GDM1 (cell line): ENCODE measurements at regions not wholly inside any gene's neighbourhood (a gene's known extent, or its start where the extent isn't known, plus 50 kb on each side); places are given as distances from the start of the nearest gene placed in this dataset.

ENCODE experiments used
- DNase-seq: peaks from one replicate; lab custom pipeline; 2025; lab: John Stamatoyannopoulos, UW

GRCh38 chr17:6940186-6940649 is 55.6 kb upstream of the ALOX12 start:
- DNase-seq = no peak

GRCh38 chr17:6941989-6942388 is 53.9 kb upstream of the ALOX12 start:
- no peak for DNase-seq

GRCh38 chr17:6943406-6943805 is 52.4 kb upstream of the ALOX12 start:
- no peak for DNase-seq
